HepG2 (cell line): ENCODE measurements at regions not wholly inside any gene's neighbourhood (a gene's known extent, or its start where the extent isn't known, plus 50 kb on each side); places are given as distances from the start of the nearest gene placed in this dataset.

Experiments used
- ATAC-seq: fragments of 200-7000 bp; cut with Tn5 transposase; 3 replicates; pipeline ENCODE4 v1.9.1; 2020; ENCODE audit warnings: mild to moderate bottlenecking, moderate library complexity
- BruUV-seq: library from RNA; stranded (reverse); fragments of 400-500 nt; replicated peaks from 2 replicates; lab custom pipeline; 2021; lab: Mats Ljungman, UMichigan
- CTCF ChIA-PET: fragments of 300-600 bp; formaldehyde crosslinking; extraction: SDS; loops from one replicate; lab custom pipeline; 2021; ENCODE audit warnings: low total read pairs, inconsistent platforms, low intra/inter-chr PET ratio; lab: Yijun Ruan, JAX
- POLR2A ChIA-PET: fragments of 350-600 bp; sonication (Branson Sonifier 250); formaldehyde crosslinking; loops from one replicate; lab custom pipeline; 2020; ENCODE audit warnings: antibody characterized with exemption, inconsistent platforms; lab: Yijun Ruan, JAX
- DNase-seq: peaks from one replicate; pipeline ENCODE4 v3.0.0-alpha.2; 2015; ENCODE audit warnings: low spot score
- FAIRE-seq: peaks from 3 replicates; lab custom pipeline; 2011; peaks lifted over from hg19 to GRCh38; lab: Jason Lieb, UNC
- H2AFZ ChIP-seq: one replicate; pipeline ENCODE4 v1.6.1; 2011; ENCODE audit warnings: low read length, inconsistent platforms
- H3K27ac ChIP-seq: fragments of 300-600 bp; 3 replicates; pipeline ENCODE4 v1.8.0; 2011; ENCODE audit warnings: mixed run types, mild to moderate bottlenecking, mixed read lengths, low read length, inconsistent platforms; ENCODE audit not compliant: insufficient read depth; ENCODE audit errors: extremely low read length
- H3K27me3 ChIP-seq, 2 experiments: fragments of 200-600 bp in 1 of 2; 2 replicates in 1 of 2; 3 replicates in 1 of 2; pipeline versions ENCODE4 v1.6.0 to v1.8.0; 2011; ENCODE audit warnings: low read length in 2 of 2, mild to moderate bottlenecking in 2 of 2, moderate library complexity in 2 of 2, inconsistent platforms in 1 of 2; ENCODE audit not compliant: insufficient read depth in 2 of 2, control insufficient read depth in 1 of 2
- H3K36me3 ChIP-seq, 2 experiments: fragments of 200-600 bp in 1 of 2; replicated peaks in 1 of 2; 2 replicates in 1 of 2; 3 replicates in 1 of 2; pipeline versions ENCODE4 v1.5.1 to v1.8.0; 2011; ENCODE audit warnings: low read length in 2 of 2, inconsistent platforms in 1 of 2; ENCODE audit not compliant: insufficient read depth in 2 of 2, control insufficient read depth in 1 of 2
- H3K4me1 ChIP-seq: 2 replicates; pipeline ENCODE4 v1.5.1; 2012; ENCODE audit warnings: low read length, inconsistent platforms; ENCODE audit not compliant: insufficient read depth
- H3K4me2 ChIP-seq: 2 replicates; pipeline ENCODE4 v1.6.0; 2011; ENCODE audit warnings: low read depth, low read length, inconsistent platforms
- H3K4me3 ChIP-seq, 3 experiments: fragments of 200-600 bp in 1 of 3; sonication (generic), shearing (Covaris generic) in 1 of 3; replicated peaks in 1 of 3; 2 replicates each; pipeline ENCODE4 v1.5.1; 2011 to 2016; ENCODE audit warnings: low read length in 3 of 3, inconsistent platforms in 2 of 3, low read depth in 2 of 3, mild to moderate bottlenecking in 2 of 3, control low read depth in 1 of 3, mixed read lengths in 1 of 3; ENCODE audit not compliant: insufficient read depth in 1 of 3
- H3K79me2 ChIP-seq: one replicate; pipeline ENCODE4 v1.6.1; 2011; ENCODE audit warnings: low read length, inconsistent platforms; ENCODE audit not compliant: insufficient read depth
- H3K9ac ChIP-seq: 2 replicates; pipeline ENCODE4 v1.6.0; 2011; ENCODE audit warnings: mild to moderate bottlenecking, low read depth, low read length, inconsistent platforms; ENCODE audit not compliant: insufficient read depth
- H3K9me3 ChIP-seq: 2 replicates; pipeline ENCODE4 v1.5.1; 2012; ENCODE audit warnings: mild to moderate bottlenecking, low read length
- H4K20me1 ChIP-seq: 2 replicates; pipeline ENCODE4 v1.6.0; 2011; ENCODE audit warnings: inconsistent platforms, mild to moderate bottlenecking, low read length, moderate library complexity; ENCODE audit not compliant: insufficient read depth
- ATAD3A ChIP-seq: sonication (generic); formaldehyde crosslinking; IDR thresholded peaks from 2 replicates; pipeline ENCODE4 v1.4.0; 2020; ENCODE audit warnings: missing genetic modification reagents
- BORCS8-MEF2B ChIP-seq: sonication (generic); formaldehyde crosslinking; IDR thresholded peaks from 2 replicates; pipeline ENCODE4 v1.8.0; 2022; ENCODE audit warnings: mild to moderate bottlenecking, missing genetic modification reagents
- CBX5 ChIP-seq: sonication (generic); formaldehyde crosslinking; IDR thresholded peaks from 2 replicates; pipeline ENCODE4 v1.4.0; 2020; ENCODE audit warnings: missing genetic modification reagents, borderline replicate concordance
- FOXK1 ChIP-seq: sonication (generic); formaldehyde crosslinking; IDR thresholded peaks from 2 replicates; pipeline ENCODE4 v1.4.0; 2020; ENCODE audit warnings: low read depth, missing genetic modification reagents, borderline replicate concordance
- HNF4A ChIP-seq: sonication (generic); formaldehyde crosslinking; IDR thresholded peaks from 2 replicates; pipeline ENCODE4 v1.4.0; 2020; ENCODE audit warnings: missing genetic modification reagents
- MED8 ChIP-seq: sonication (generic); formaldehyde crosslinking; IDR thresholded peaks from 2 replicates; pipeline ENCODE4 v1.8.1; 2023; ENCODE audit warnings: mild to moderate bottlenecking, missing genetic modification reagents; ENCODE audit not compliant: insufficient replicate concordance
- NR2F6 ChIP-seq, 2 experiments: IDR thresholded peaks; 2 replicates each; pipeline ENCODE4 v1.6.1; 2016; ENCODE audit warnings: antibody characterized with exemption in 1 of 2, mild to moderate bottlenecking in 1 of 2
- PHF8 ChIP-seq: sonication (generic); formaldehyde crosslinking; IDR thresholded peaks from 2 replicates; pipeline ENCODE4 v1.5.0; 2020; ENCODE audit warnings: missing genetic modification reagents
- SIX1 ChIP-seq: sonication (generic); formaldehyde crosslinking; IDR thresholded peaks from 2 replicates; pipeline ENCODE4 v1.4.0; 2020; ENCODE audit warnings: missing genetic modification reagents, borderline replicate concordance
- SUZ12 ChIP-seq: fragments of 150-350 bp; IDR thresholded peaks from 2 replicates; pipeline ENCODE4 v1.6.1; 2014; ENCODE audit warnings: low read depth, low read length
- ZBTB3 ChIP-seq: sonication (generic); formaldehyde crosslinking; IDR thresholded peaks from 2 replicates; pipeline ENCODE4 v1.4.0; 2020; ENCODE audit warnings: low read depth, mild to moderate bottlenecking, moderate library complexity, missing genetic modification reagents, borderline replicate concordance
- ZNF251 ChIP-seq: sonication (generic); formaldehyde crosslinking; IDR thresholded peaks from 2 replicates; pipeline ENCODE4 v1.9.0; 2021; ENCODE audit warnings: mild to moderate bottlenecking, missing genetic modification reagents
- ZNF296 ChIP-seq: sonication (generic); formaldehyde crosslinking; conservative IDR thresholded peaks from 2 replicates; pipeline ENCODE4 v1.5.0; 2020; ENCODE audit warnings: mild to moderate bottlenecking, missing genetic modification reagents
- ZNF749 ChIP-seq: sonication (generic); formaldehyde crosslinking; IDR thresholded peaks from 2 replicates; pipeline ENCODE4 v1.8.0; 2022; ENCODE audit warnings: mild to moderate bottlenecking, missing genetic modification reagents, moderate library complexity, borderline replicate concordance
- WGBS: methylation state at CpG from one replicate; pipeline ENCODE4 v1.1.6; 2017; ENCODE audit warnings: low lambda C conversion rate; 5-methylcytosine and 5-hydroxymethylcytosine counted together
- in situ Hi-C: cut with HindIII; loops from 2 replicates; pipeline ENCODE4 v1.10.0; 2017; ENCODE audit warnings: low pct_unique_long_range_greater_than_20kb; ENCODE audit not compliant: extremely low pct_ligation_motif_present
- intact Hi-C: fragments of 100-400 bp; cut with micrococcal nuclease; formaldehyde crosslinking; loops from one replicate; pipeline ENCODE4 v1.10.0; 2022; ENCODE audit not compliant: unreplicated experiment
- TF ChIP-seq, protein P1 (sequence below): sonication (generic); formaldehyde crosslinking; IDR thresholded peaks from 2 replicates; pipeline ENCODE4 v1.4.0; 2020; ENCODE audit warnings: mild to moderate bottlenecking, missing genetic modification reagents
- TF ChIP-seq, protein P2 (sequence below): sonication (generic); formaldehyde crosslinking; IDR thresholded peaks from 2 replicates; pipeline ENCODE4 v1.4.0; 2020; ENCODE audit warnings: mild to moderate bottlenecking, missing genetic modification reagents
- TF ChIP-seq, protein P3 (sequence below): sonication (generic); formaldehyde crosslinking; conservative IDR thresholded peaks from 2 replicates; pipeline ENCODE4 v1.8.0; 2022; ENCODE audit warnings: mild to moderate bottlenecking, moderate library complexity, missing genetic modification reagents
- TF ChIP-seq, protein P4 (sequence below): sonication (generic); IDR thresholded peaks from 2 replicates; pipeline ENCODE4 v1.6.1; 2016; ENCODE audit warnings: low read depth, borderline replicate concordance

DNA sequence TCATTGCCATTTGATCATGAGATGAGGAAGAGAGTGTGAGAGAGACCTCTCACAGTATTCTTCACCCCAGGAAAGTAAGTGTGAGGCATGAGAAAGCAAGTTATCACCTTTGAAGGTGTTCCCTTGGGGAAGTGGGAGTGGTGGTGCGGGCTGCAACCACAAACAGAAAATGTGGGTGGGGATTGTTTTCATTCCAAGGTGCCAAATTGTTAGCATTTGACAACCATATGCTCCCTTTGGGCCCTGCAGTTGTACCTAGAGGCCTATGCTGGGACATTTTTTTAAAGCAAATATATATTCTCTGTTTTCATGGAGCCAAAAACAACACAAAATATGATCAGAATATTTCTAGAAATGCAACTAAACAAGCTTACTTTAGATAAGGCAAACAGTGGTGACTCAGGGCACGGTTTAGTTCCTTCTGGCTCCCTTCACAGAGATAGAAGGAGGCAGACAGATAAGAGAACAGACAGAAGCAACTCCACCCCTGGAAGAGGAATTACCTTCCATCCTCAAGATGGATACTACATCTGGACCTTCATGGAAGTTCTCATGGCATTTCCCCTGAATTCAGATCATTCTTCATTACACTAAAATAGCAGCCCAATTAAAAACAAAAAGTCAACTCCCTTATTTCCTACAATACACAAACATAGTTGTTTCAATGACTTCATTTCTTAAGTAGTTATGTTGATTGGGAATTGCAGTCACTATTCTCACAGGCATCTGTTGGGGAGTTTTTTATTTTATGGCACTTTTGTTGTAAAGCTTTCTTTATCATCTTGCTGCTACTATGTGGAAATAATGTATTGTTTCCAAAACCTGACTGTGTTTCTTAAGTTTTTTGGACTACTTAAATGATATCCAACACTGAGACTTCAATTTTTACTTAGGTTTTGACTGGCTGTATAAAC is 416.6 kb downstream of the PLK2 start (continued):
- TF ChIP-seq, protein P1, sequence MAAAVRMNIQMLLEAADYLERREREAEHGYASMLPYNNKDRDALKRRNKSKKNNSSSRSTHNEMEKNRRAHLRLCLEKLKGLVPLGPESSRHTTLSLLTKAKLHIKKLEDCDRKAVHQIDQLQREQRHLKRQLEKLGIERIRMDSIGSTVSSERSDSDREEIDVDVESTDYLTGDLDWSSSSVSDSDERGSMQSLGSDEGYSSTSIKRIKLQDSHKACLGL = no peak
- TF ChIP-seq, protein P2, sequence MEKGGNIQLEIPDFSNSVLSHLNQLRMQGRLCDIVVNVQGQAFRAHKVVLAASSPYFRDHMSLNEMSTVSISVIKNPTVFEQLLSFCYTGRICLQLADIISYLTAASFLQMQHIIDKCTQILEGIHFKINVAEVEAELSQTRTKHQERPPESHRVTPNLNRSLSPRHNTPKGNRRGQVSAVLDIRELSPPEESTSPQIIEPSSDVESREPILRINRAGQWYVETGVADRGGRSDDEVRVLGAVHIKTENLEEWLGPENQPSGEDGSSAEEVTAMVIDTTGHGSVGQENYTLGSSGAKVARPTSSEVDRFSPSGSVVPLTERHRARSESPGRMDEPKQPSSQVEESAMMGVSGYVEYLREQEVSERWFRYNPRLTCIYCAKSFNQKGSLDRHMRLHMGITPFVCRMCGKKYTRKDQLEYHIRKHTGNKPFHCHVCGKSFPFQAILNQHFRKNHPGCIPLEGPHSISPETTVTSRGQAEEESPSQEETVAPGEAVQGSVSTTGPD = no peak
- TF ChIP-seq MED8 (CRISPR knock-in tag) (no peak), CBX5 (CRISPR knock-in tag) (no peak), ZNF251 (no peak)
- TF ChIP-seq, protein P3, sequence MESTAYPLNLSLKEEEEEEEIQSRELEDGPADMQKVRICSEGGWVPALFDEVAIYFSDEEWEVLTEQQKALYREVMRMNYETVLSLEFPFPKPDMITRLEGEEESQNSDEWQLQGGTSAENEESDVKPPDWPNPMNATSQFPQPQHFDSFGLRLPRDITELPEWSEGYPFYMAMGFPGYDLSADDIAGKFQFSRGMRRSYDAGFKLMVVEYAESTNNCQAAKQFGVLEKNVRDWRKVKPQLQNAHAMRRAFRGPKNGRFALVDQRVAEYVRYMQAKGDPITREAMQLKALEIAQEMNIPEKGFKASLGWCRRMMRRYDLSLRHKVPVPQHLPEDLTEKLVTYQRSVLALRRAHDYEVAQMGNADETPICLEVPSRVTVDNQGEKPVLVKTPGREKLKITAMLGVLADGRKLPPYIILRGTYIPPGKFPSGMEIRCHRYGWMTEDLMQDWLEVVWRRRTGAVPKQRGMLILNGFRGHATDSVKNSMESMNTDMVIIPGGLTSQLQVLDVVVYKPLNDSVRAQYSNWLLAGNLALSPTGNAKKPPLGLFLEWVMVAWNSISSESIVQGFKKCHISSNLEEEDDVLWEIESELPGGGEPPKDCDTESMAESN (CRISPR knock-in tag) = no peak

DNA sequence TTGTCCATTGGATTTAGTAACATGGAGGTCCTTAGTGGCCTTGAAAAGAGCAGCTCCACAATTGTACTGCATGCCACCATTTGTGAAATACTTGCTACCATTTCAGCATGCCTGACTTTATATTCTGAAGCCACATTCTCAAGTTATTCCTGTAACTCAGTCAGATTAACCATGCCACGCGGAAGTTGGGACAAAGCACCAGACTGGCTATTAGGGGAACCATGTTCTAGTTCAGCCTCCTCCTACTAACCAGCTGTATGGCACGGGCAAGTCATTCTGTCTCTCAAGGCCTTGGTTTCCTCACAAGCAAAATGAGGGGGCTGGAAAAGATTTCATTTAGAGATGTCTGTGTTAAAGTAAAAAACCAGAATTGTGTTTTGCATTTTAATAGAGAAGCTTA is 418.0 kb downstream of the PLK2 start:
- no peaks in the 10 kb centered on the region for H3K27me3 ChIP-seq
- ATAC-seq = no peak
- no peaks in the 10 kb centered on the region for H3K9me3 ChIP-seq
- no peaks in the 10 kb centered on the region for H3K36me3 ChIP-seq
- in situ Hi-C loops (no loop called here), intact Hi-C loops (no loop called here)
- POLR2A ChIA-PET = no interaction called here
- CTCF ChIA-PET = no interaction called here
- H3K27ac ChIP-seq = no peak overlapping the region
- FAIRE-seq = no peak
- 22% methylated on average over 3 of the region's 3 CpGs for WGBS
- no TSS peak for BruUV-seq
- no peak overlapping the region for H3K4me3 ChIP-seq
- no peak overlapping the region for H2AFZ ChIP-seq
- H3K9ac ChIP-seq = no peak overlapping the region
- no peak for DNase-seq
- H3K4me2 ChIP-seq = no peak overlapping the region
- H3K4me1 ChIP-seq = no peaks in the 10 kb centered on the region
- no peaks in the 10 kb centered on the region for H4K20me1 ChIP-seq
- no peaks in the 10 kb centered on the region for H3K79me2 ChIP-seq
- TF ChIP-seq SUZ12 (no peak), ZBTB3 (CRISPR knock-in tag) (no peak), FOXK1 (CRISPR knock-in tag) (no peak), ZNF749 (CRISPR knock-in tag) (no peak), PHF8 (CRISPR knock-in tag) (no peak), NR2F6 (IDR thresholded peaks at IDR 0.05) (no peak), NR2F6 (CRISPR knock-in tag; IDR thresholded peaks at IDR 0.05) (no peak), ZNF296 (CRISPR knock-in tag) (no peak), HNF4A (CRISPR knock-in tag) (no peak), BORCS8-MEF2B (no peak), SIX1 (CRISPR knock-in tag) (no peak), ATAD3A (CRISPR knock-in tag) (no peak)
- TF ChIP-seq, protein P4, sequence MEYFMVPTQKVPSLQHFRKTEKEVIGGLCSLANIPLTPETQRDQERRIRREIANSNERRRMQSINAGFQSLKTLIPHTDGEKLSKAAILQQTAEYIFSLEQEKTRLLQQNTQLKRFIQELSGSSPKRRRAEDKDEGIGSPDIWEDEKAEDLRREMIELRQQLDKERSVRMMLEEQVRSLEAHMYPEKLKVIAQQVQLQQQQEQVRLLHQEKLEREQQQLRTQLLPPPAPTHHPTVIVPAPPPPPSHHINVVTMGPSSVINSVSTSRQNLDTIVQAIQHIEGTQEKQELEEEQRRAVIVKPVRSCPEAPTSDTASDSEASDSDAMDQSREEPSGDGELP = no peak
